CD4-positive, alpha-beta memory T cell (primary cell): ENCODE measurements at regions not wholly inside any gene's neighbourhood (a gene's known extent, or its start where the extent isn't known, plus 50 kb on each side); places are given as distances from the start of the nearest gene placed in this dataset.

ENCODE experiments used
- CTCF ChIA-PET: fragments of 350-600 bp; sonication (Branson Sonifier 250); formaldehyde crosslinking; loops from one replicate; lab custom pipeline; 2021; ENCODE audit warnings: inconsistent platforms; ENCODE audit not compliant: partially characterized antibody; lab: Charles Lee
- POLR2A ChIA-PET: fragments of 350-600 bp; sonication (Branson Sonifier 250); formaldehyde crosslinking; loops from one replicate; lab custom pipeline; 2021; ENCODE audit not compliant: partially characterized antibody; lab: Charles Lee
- DNase-seq, 5 donors: peaks; one replicate each; pipeline versions ENCODE4 v3.0.0 to v3.0.0-alpha.2; 2020 to 2022; ENCODE audit warnings: mixed read lengths in 1 of 5
- H3K27ac ChIP-seq: one replicate; pipeline ENCODE4 v1.7.0; 2013; ENCODE audit warnings: low read depth, low read length
- H3K27me3 ChIP-seq: 2 replicates; pipeline ENCODE4 v1.7.0; 2013; ENCODE audit warnings: mild to moderate bottlenecking, low read length, moderate library complexity; ENCODE audit not compliant: insufficient read depth
- H3K36me3 ChIP-seq: 2 replicates; pipeline ENCODE4 v1.7.0; 2013; ENCODE audit warnings: mild to moderate bottlenecking, low read length, moderate library complexity; ENCODE audit not compliant: insufficient read depth
- H3K4me1 ChIP-seq: 2 replicates; pipeline ENCODE4 v1.7.0; 2013; ENCODE audit warnings: mild to moderate bottlenecking, low read length, moderate library complexity; ENCODE audit not compliant: insufficient read depth
- H3K4me3 ChIP-seq, 2 donors: one replicate each; pipeline ENCODE4 v1.7.0; 2013; ENCODE audit warnings: low read length in 2 of 2, mild to moderate bottlenecking in 1 of 2
- H3K9me3 ChIP-seq, 2 donors: one replicate each; pipeline ENCODE4 v1.7.0; 2013; ENCODE audit warnings: low read length in 2 of 2, control low read depth in 1 of 2; ENCODE audit not compliant: control insufficient read depth in 1 of 2
- H3K27ac Mint-ChIP-seq, 7 donors: one replicate each; pipeline ENCODE4 v1.8.0; 2020 to 2021; ENCODE audit warnings: mixed read lengths in 7 of 7, mild to moderate bottlenecking in 6 of 7, inconsistent platforms in 3 of 7, moderate library complexity in 3 of 7
- H3K27me3 Mint-ChIP-seq, 2 donors: one replicate each; pipeline ENCODE4 v1.8.0; 2020 to 2021; ENCODE audit warnings: mixed read lengths in 2 of 2
- H3K36me3 Mint-ChIP-seq, 2 donors: one replicate each; pipeline ENCODE4 v1.8.0; 2020 to 2021; ENCODE audit warnings: mixed read lengths in 2 of 2, inconsistent platforms in 1 of 2, mild to moderate bottlenecking in 1 of 2
- H3K4me1 Mint-ChIP-seq, 4 donors: one replicate each; pipeline ENCODE4 v1.8.0; 2020 to 2021; ENCODE audit warnings: mixed read lengths in 4 of 4, mild to moderate bottlenecking in 1 of 4
- H3K4me3 Mint-ChIP-seq, 8 donors: one replicate each; pipeline ENCODE4 v1.8.0; 2020 to 2021; ENCODE audit warnings: mixed read lengths in 8 of 8, mild to moderate bottlenecking in 7 of 8, moderate library complexity in 6 of 8, inconsistent platforms in 3 of 8
- H3K9me3 Mint-ChIP-seq, 8 donors: one replicate each; pipeline ENCODE4 v1.8.0; 2020 to 2021; ENCODE audit warnings: mixed read lengths in 8 of 8, mild to moderate bottlenecking in 5 of 8, inconsistent platforms in 3 of 8, moderate library complexity in 1 of 8
- intact Hi-C: fragments of 100-400 bp; cut with micrococcal nuclease; formaldehyde crosslinking; loops from one replicate; pipeline ENCODE4 v1.15.1; 2023

DNA sequence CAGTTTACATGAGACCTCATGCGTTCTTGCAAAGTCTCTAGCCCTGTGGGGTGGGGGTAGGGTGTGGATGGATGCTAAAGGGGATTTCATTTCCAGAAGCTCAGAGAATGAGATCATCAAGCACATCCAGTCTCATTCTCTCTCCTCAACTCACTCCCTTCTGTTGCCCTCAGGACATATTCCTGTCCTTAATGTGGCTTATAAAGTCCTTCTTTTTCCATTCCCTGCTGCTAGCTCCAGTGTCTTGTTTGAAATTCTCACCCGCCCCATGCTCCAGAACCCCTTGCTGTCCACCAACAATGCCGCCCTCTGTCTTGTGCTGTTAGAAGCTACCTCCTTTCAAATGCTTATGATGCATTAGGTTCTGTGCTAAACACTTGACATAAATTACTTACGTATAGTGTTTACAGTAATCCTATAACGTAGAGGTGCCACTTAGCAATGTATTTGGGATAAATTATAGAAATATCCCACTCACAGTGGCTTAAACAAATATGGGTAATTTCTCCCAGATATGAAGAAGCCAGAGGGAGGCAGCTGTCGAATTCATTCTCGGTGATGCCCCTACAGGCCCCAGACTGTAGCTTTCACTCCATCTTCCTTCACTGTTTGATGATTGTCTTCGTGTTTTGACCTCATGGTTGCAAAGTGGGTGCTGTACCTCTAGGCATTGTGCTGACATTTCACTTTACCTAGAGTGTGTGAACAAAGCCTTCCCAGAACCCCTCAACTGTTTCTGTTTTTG, 273.1 kb upstream of the TBL1XR1 start:
- Mint-ChIP-seq H3K9me3 (no peaks in the 10 kb centered on the region), H3K4me3 (no peak overlapping the region), H3K27ac (peak overlapping the region in 1 of 7 donors; percentile 66), H3K27me3 (no peaks in the 10 kb centered on the region), H3K36me3 (no peaks in the 10 kb centered on the region), H3K4me1 (peaks cover 0 to 4% (median 1%) of the 10 kb centered on the region in 4 donors)
- no peaks in the 10 kb centered on the region for H3K27me3 ChIP-seq
- ChIA-PET CTCF (interaction anchor here (1.7 kb wide), 1 partner anchor 15 kb away, joined by 4 read pairs; no protein-coding TSS in a partner anchor), POLR2A (no interaction called here)
- no peak overlapping the region for H3K27ac ChIP-seq
- DNase-seq: no peak
- no peak overlapping the region for H3K4me3 ChIP-seq
- no peaks in the 10 kb centered on the region for H3K4me1 ChIP-seq
- no peaks in the 10 kb centered on the region for H3K36me3 ChIP-seq
- intact Hi-C loops: no loop called here
- H3K9me3 ChIP-seq: no peaks in the 10 kb centered on the region

DNA sequence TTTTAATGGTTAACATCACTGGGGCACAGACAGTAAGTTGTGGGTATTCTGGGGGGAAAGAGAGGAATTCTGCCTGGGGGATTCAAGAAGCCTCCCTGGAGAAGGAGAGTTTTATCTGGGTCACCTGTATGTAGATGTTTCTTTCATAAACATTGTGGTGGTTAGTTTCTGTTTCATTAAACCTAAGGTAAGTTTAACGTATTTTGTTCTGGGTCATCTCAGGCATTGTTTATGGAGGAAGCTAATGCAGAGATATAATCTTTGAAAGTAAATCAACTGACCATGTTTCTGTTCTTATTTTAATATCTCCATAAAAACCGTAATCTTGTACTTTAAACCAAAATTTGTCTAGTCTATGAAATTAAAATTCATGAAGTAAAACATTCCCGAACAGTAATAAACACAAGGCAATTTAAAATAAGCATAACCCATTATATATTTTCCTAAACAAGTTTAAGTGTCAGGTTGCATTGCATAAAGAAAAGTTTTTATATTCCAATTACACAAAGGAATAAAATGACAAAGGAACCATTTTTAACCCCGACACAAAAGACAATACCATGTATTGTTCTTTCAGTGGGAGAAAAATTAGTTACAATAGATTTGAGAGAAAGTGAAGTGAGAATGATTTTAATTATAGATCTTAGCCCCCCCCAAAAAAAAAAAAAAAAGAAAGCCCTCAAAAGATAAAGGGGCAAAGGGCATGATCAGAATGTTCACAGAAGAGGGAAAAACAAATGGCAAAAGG, 274.6 kb upstream of the TBL1XR1 start:
- no peak overlapping the region for H3K27ac ChIP-seq
- Mint-ChIP-seq H3K36me3 (no peaks in the 10 kb centered on the region), H3K4me1 (peaks cover 0 to 3% (median 0%) of the 10 kb centered on the region in 4 donors), H3K27me3 (no peaks in the 10 kb centered on the region), H3K27ac (peak overlapping the region in 1 of 7 donors; percentile 46), H3K9me3 (no peaks in the 10 kb centered on the region), H3K4me3 (peak overlapping the region in 1 of 8 donors; percentile 8)
- no peaks in the 10 kb centered on the region for H3K9me3 ChIP-seq
- no peak for DNase-seq
- no peaks in the 10 kb centered on the region for H3K4me1 ChIP-seq
- no peak overlapping the region for H3K4me3 ChIP-seq
- no peaks in the 10 kb centered on the region for H3K27me3 ChIP-seq
- CTCF ChIA-PET: no interaction called here
- no peaks in the 10 kb centered on the region for H3K36me3 ChIP-seq
- intact Hi-C loops: no loop called here
- POLR2A ChIA-PET: no interaction called here

DNA sequence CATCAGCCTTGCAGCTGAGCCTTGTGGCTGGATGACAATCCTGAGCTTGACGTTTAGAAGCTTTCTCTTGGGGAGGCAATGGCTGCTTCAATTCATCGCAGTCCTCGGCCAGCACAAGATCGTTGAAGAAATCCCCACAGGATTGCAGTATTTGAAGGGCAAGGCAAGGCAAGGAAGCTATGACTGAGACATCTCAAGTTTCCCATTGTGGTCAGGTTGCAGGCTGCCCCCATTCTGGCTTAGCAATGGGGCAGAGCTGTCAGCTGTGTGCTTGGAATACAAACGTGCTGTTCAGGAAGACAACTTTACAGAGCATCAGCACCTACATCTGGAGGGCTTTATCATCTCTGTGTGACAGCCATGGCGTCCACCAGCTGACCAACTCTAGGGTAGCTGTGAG, 275.9 kb upstream of the TBL1XR1 start:
- Histone ChIP-seq H3K27ac (no peak overlapping the region), H3K36me3 (no peaks in the 10 kb centered on the region), H3K9me3 (no peaks in the 10 kb centered on the region), H3K27me3 (no peaks in the 10 kb centered on the region), H3K4me3 (no peak overlapping the region), H3K4me1 (no peaks in the 10 kb centered on the region)
- POLR2A ChIA-PET: no interaction called here
- intact Hi-C loops: no loop called here
- CTCF ChIA-PET: no interaction called here
- Mint-ChIP-seq H3K4me1 (peaks cover 0 to 3% (median 0%) of the 10 kb centered on the region in 4 donors), H3K27ac (peak overlapping the region in 1 of 7 donors; percentile 61), H3K4me3 (no peak overlapping the region), H3K27me3 (no peaks in the 10 kb centered on the region), H3K36me3 (no peaks in the 10 kb centered on the region), H3K9me3 (no peaks in the 10 kb centered on the region)
- no peak for DNase-seq

DNA sequence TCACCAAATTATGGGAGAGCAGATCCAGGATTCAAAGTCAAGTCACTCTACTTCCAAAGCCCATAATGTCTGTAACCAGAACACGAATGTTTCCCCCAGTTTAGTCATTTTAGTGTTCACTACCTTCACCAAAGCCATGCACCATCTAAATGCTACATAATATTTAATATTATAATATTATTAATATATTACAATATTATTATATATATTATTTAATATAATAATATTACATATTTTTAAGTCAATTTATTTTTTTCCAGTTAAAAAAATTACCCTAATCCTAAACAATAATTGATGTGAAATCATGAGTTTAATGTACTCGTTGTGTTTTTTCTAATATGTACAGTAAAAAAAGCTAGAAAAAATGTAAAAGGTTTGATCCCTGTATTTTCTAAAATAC, 276.6 kb upstream of the TBL1XR1 start:
- Histone ChIP-seq H3K4me3 (no peak overlapping the region), H3K9me3 (no peaks in the 10 kb centered on the region), H3K27ac (no peak overlapping the region), H3K36me3 (no peaks in the 10 kb centered on the region), H3K4me1 (no peaks in the 10 kb centered on the region), H3K27me3 (no peaks in the 10 kb centered on the region)
- intact Hi-C loops: no loop called here
- Mint-ChIP-seq H3K4me1 (peaks cover 0 to 3% (median 0%) of the 10 kb centered on the region in 4 donors), H3K27ac (no peak overlapping the region), H3K27me3 (no peaks in the 10 kb centered on the region), H3K4me3 (no peak overlapping the region), H3K9me3 (no peaks in the 10 kb centered on the region), H3K36me3 (no peaks in the 10 kb centered on the region)
- DNase-seq: no peak
- POLR2A ChIA-PET: no interaction called here
- CTCF ChIA-PET: no interaction called here

DNA sequence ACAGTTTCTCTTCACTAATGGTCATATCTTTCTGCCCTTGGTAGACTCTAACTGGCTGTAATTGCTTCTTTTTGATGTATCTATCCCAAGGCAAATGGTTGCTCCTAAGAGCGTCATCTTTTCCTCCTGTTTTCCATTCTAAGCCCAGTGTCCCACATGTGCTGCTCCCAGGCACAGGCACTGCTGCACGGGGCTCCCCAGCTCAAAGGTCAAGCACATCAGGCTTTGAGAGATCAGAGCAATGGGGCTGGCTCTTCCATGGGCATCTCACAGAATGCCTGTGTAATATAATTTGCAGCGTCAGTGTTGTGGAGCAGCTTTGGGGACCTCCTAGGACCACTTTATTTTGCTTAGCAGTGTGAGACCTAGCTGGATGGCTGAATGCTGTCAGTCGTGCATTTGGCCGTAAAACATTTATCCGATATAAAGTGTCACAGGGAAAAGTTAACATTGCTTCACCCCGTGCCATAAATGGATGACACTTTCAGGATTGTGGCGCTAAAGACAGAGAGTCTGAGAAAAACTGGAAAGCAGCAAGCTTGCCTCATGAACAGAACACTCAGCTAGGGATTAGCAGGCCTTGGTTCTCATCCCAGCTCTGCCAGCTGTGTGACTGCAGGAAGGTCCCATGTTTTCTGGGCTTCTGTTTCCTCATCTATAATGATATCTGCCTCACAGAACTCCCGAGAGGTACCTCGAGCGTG, 277.5 kb upstream of the TBL1XR1 start:
- Histone ChIP-seq H3K4me3 (no peak overlapping the region), H3K36me3 (no peaks in the 10 kb centered on the region), H3K4me1 (no peaks in the 10 kb centered on the region), H3K27ac (no peak overlapping the region), H3K27me3 (no peaks in the 10 kb centered on the region), H3K9me3 (no peaks in the 10 kb centered on the region)
- H3K4me3 Mint-ChIP-seq: no peak overlapping the region
- ChIA-PET POLR2A (no interaction called here), CTCF (interaction anchor here (0.6 kb wide), 1 partner anchor 514 kb away, joined by 3 read pairs; no protein-coding TSS in a partner anchor)
- H3K27ac Mint-ChIP-seq: no peak overlapping the region
- no peak for DNase-seq
- no peaks in the 10 kb centered on the region for H3K9me3 Mint-ChIP-seq
- no peaks in the 10 kb centered on the region for H3K36me3 Mint-ChIP-seq
- intact Hi-C loops: no loop called here
- H3K4me1 Mint-ChIP-seq: peaks cover 0 to 3% (median 0%) of the 10 kb centered on the region in 4 donors
- H3K27me3 Mint-ChIP-seq: no peaks in the 10 kb centered on the region

DNA sequence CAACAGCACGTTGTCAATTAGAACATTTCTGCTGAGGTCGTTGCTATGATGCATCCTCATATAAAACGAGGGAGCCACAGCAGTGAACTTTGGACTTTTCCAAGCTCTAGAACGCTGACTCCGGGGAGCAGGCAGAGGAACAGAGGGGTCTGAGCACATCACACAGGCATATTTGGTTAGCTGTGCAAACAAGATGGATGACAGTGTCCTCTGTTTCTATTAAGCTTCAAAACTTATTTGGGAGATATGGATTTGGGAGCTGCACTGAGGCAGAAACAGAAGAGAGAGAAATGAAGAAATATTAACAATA, 278.0 kb upstream of the TBL1XR1 start:
- no peak overlapping the region for H3K27ac ChIP-seq
- no peaks in the 10 kb centered on the region for H3K4me1 ChIP-seq
- POLR2A ChIA-PET: no interaction called here
- intact Hi-C loops: no loop called here
- no peaks in the 10 kb centered on the region for H3K27me3 ChIP-seq
- Mint-ChIP-seq H3K27ac (peak overlapping the region in 1 of 7 donors; percentile 30), H3K27me3 (no peaks in the 10 kb centered on the region), H3K9me3 (peaks cover 0 to 2% (median 0%) of the 10 kb centered on the region in 8 donors), H3K36me3 (no peaks in the 10 kb centered on the region), H3K4me3 (no peak overlapping the region), H3K4me1 (peaks cover 0 to 5% (median 0%) of the 10 kb centered on the region in 4 donors)
- H3K4me3 ChIP-seq: no peak overlapping the region
- DNase-seq: no peak
- CTCF ChIA-PET: interaction anchor here (0.6 kb wide), 1 partner anchor 515 kb away, joined by 3 read pairs; no protein-coding TSS in a partner anchor
- no peaks in the 10 kb centered on the region for H3K36me3 ChIP-seq
- H3K9me3 ChIP-seq: no peaks in the 10 kb centered on the region

DNA sequence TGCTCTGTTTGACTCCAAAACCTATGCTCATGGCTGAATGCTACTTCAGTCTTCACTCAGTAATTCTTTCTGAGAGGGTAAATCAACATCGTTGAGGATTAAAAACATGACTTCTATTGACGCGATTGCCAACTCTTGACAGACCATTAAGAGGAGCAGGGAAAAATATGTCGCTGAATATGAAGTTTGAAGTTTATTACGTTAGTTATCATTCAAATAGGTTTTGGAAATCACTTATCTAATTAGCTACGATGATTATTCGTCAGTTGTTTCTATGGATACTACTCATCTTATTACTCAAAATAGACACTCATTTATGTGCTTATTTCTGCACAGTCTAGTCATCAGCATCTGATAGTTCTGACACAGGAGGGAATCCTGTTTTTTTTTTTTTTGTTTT, 279.2 kb upstream of the TBL1XR1 start:
- no peaks in the 10 kb centered on the region for H3K36me3 Mint-ChIP-seq
- CTCF ChIA-PET: no interaction called here
- intact Hi-C loops: no loop called here
- H3K4me3 ChIP-seq: no peak overlapping the region
- no peak overlapping the region for H3K27ac Mint-ChIP-seq
- H3K27me3 ChIP-seq: no peaks in the 10 kb centered on the region
- no peaks in the 10 kb centered on the region for H3K36me3 ChIP-seq
- H3K9me3 Mint-ChIP-seq: peaks cover 0 to 2% (median 0%) of the 10 kb centered on the region in 8 donors
- H3K4me3 Mint-ChIP-seq: no peak overlapping the region
- H3K27me3 Mint-ChIP-seq: peaks cover 0 to 1% of the 10 kb centered on the region in 2 donors
- no peak overlapping the region for H3K27ac ChIP-seq
- peaks cover 0 to 6% (median 1%) of the 10 kb centered on the region in 4 donors for H3K4me1 Mint-ChIP-seq
- no peak for DNase-seq
- no peaks in the 10 kb centered on the region for H3K9me3 ChIP-seq
- H3K4me1 ChIP-seq: no peaks in the 10 kb centered on the region
- POLR2A ChIA-PET: no interaction called here
